GM18499 (cell line): ENCODE measurements at regions not wholly inside any gene's neighbourhood (a gene's known extent, or its start where the extent isn't known, plus 50 kb on each side); places are given as distances from the start of the nearest gene placed in this dataset.

Experiments
- ATAC-seq: cut with Tn5 transposase; IDR thresholded peaks from one replicate; pipeline ENCODE4 v1.9.1; 2021; ENCODE audit warnings: moderate number of reproducible peaks; ENCODE audit not compliant: insufficient read depth, unreplicated experiment

GRCh38 chr10:131618587-131619267 is 282.1 kb upstream of the PPP2R2D start:
- ATAC-seq, result no peak

- ATAC-seq, result no peak
Measured at GRCh38 chr10:131620314-131620713, 280.5 kb upstream of the PPP2R2D start.

DNA sequence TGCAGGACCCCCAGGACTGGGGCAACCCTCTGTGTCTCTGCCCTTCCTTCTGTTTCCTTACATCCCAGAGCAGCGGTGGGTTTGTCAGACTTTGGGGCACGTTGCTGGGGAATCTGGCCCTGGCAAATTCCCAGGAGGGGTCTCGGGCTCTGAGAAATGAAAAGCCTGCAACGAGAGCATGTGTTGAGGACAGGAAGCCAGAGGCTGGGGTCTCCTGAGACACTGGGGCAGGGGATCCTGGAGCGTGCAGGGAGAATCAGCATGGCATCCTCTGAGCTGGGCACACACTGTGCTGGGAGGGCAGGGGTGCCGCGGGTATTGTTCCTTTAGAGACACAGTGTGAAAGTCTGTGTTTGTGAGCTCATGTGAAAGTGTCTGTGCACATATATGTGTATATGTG is 279.9 kb upstream of the PPP2R2D start:
- ATAC-seq, result no peak

DNA sequence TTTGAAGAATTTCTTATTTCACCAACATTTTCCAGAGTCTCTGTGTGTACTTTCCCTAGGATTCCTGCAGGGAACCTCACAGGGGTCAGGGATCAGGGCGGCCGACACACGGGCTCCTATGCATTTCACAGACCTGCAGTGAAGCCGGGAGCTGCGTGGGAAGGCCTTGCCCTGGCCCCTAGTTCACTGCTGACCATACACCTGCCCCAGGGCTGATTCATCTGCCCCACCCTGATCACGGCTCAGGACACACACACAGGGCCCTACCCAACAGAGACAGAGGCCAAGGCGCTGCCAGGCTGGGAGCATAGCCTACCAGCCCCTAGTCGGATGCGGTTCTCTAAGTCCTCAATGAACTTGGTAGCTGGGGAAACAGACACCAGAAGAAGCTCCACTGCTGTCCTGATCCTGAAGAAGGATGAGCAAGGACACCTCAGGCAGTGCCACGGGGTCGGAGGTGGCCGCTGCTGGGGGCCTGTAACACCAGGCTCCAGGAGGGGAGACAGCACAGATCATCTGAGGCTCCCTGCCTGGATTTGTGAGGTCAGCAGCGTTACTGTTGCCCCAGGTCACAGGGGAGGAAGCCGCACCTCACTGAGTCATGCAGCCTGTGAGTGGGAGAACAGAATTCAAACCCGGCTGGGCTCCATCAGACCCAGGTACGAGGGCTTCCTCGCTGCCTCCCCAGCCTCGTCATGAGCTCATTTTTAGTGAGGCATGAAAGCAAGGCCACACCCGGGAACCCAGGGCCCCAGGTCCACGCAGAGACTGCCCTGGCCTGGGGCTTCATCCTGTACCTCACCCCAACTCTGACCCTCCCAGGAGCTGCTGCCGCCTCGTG is 278.8 kb upstream of the PPP2R2D start:
- ATAC-seq, result no peak

GRCh38 chr10:131625041-131625440 is 275.8 kb upstream of the PPP2R2D start:
- no peak for ATAC-seq

DNA sequence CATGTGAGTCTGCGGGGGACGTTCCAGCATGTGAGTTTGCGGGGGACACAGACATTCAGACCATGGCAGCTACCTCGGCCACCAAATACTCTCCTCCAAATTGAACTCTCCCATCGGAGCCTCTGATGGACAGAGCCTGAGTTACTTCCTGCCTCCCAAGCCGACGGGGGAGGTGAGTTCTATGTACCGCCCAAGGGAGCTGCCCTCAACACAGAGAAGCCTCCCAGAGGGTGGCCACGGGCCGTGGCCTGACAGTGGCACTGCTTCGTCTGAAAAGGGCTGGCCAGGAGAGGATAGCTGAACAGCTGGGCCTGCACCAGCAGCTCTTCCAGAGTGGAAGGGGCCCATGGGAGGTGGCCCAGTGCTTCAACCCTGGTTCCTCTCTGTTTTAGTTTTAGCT is 274.5 kb upstream of the PPP2R2D start:
- ATAC-seq, result no peak

GRCh38 chr10:131629026-131629770 is 271.6 kb upstream of the PPP2R2D start:
- ATAC-seq, result no peak

- no peak for ATAC-seq
Measured at GRCh38 chr10:131630772-131631258, 270.0 kb upstream of the PPP2R2D start.

DNA sequence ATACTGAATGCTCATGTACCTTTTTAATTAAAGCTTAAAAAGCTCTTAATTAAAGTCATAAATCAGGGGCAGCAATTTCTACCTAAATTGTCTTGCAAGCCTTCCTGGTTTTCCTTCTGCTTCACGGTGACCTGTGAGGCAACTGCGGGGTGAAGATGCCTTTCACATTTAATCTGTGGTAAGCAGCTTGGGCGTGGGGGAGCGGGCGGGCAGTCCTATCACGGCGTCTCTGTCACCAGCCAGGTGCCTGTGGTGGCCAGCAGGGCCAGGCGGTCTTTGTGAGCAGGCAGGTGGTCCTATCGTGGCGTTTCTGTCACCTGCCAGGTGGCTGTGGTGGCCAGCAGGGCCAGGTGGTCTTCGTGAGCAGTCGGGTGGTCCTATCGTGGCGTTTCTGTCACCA is 269.2 kb upstream of the PPP2R2D start:
- no peak for ATAC-seq

DNA sequence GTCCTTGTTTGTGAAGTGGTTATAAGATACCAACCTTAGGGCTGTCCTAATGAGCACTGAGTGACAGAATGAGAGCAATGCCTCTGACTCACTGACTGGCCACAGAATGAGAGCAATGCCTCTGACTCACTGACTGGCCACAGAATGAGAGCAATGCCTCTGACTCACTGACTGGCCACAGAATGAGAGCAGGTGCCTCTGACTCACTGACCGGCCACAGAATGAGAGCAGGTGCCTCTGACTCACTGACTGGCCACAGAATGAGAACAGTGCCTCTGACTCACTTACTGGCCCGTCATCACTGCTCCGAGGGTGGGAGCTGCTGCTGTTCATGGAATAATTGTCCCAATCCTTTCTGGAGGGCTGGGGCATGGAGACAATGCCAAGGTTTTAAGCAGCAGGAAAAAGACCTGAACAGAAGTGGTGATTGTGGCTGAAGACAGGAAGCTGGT is 265.2 kb upstream of the PPP2R2D start:
- ATAC-seq, result no peak

GRCh38 chr10:131636116-131636515 is 264.7 kb upstream of the PPP2R2D start:
- ATAC-seq, result no peak

- ATAC-seq, result no peak
Measured at GRCh38 chr10:131636841-131637724, 263.7 kb upstream of the PPP2R2D start.

GRCh38 chr10:131638049-131638879 is 262.5 kb upstream of the PPP2R2D start:
- ATAC-seq, result no peak

- no peak for ATAC-seq
Measured at GRCh38 chr10:131638880-131639278, 261.9 kb upstream of the PPP2R2D start.

DNA sequence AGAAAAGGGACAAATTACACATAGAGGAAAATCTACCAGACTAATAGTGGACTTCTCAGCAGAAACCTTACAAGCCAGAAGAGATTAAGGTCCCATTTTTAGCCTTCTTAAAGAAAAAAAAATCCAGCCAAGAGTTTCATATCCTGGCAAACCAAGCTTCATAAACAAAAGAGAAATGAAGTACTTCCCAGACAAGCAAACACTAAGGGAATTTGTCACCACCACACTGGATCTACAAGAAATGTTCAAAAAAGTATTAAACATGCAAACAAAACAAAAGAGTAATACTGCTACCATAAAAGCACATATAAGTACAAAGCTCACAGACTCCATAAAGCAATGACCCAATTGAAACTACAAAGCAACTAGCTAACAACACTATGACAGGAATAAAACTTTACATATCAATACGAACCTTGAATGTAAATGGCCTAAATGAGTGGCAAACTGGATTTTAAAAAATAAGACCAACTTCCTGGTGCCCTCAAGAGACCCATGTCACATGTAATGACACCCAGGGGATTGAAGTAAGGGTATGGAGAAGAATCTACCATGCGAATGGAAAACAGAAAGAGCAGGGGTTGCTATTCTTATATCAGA is 260.7 kb upstream of the PPP2R2D start:
- ATAC-seq, result no peak

GRCh38 chr10:131641231-131641630 is 259.6 kb upstream of the PPP2R2D start:
- ATAC-seq, result peak; percentile 99

DNA sequence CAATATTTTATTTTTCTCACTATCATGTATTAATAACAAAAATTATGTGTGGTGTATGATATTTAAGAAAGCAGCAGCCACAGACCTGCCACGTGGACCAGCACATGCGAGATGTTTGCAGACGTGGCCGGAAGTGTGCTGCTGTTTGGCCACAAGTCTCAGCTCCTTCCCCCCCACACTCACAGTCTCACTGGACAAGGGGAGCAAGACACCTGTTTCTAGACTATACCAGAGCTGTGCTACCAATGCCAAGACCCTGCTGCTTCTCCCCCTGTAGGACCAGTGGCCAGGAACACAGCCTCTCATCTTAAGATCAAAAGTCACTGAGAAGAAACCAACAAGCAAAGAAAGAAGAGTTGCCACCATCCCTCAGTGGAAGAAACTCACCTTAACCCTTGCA is 258.9 kb upstream of the PPP2R2D start:
- ATAC-seq, result no peak

DNA sequence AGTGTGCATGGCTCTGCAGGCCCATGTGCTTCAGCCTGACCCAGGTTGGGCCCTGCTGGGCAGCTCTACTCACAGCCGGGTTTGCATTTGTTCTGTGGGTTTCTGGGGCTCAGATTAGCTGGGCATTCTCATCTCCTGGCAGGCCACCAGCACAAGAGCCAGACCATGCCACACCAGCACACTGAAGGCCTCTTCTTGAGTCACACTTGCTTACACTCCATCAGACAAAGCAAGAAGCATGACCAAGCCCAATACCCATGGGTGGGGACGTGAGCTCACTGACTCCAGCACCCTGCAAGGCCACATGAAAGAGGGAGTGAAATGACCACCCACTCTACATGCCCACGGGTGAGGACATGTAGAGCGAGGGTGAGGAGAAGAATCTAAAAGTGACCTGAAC is 257.8 kb upstream of the PPP2R2D start:
- ATAC-seq, result no peak

DNA sequence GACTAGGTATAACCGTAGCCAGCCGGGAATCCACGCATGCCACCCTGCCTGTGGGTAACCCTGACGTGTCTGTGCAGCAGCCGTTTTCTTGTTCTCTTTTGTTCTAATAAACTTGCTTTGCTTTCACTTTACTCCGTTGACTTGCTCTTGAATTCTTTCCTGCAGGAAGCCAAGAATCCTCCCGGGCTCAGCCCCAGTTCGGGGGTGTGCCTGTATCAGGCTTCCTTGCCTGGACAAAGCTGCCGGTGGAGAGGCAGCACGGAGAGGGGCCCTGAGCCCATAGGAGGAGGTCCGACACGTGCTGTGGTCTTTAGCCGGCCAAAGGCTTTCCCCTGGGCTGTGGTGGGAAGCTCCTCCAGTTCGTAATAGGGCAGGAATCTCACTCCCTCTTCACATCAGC is 256.5 kb upstream of the PPP2R2D start:
- ATAC-seq, result no peak
